ENCODE measurements at regions not wholly inside any gene's neighbourhood (a gene's known extent, or its start where the extent isn't known, plus 50 kb on each side); places are given as distances from the start of the nearest gene placed in this dataset.

- no peaks in the 10 kb centered on the region for H3K9me1 ChIP-seq (replicated peaks; ENCODE audit: control insufficient read depth, extremely low read depth, insufficient read depth, low read length)
- BruUV-seq (replicated peaks): no TSS peak
- H2AFZ ChIP-seq (ENCODE audit: low read depth, low read length): no peak overlapping the region
- H3K27me3 ChIP-seq (ENCODE audit: control insufficient read depth in 2 of 2, insufficient read depth in 2 of 2, low read length in 2 of 2): no peaks in the 10 kb centered on the region
- no peak overlapping the region for H3K9ac ChIP-seq (replicated peaks; ENCODE audit: extremely low read depth, insufficient read depth, low read length)
- no peaks in the 10 kb centered on the region for H3K36me3 ChIP-seq (ENCODE audit: control insufficient read depth in 2 of 2, extremely low read depth in 1 of 2, insufficient read depth in 2 of 2, low read length in 2 of 2)
- no peak for TF ChIP-seq POLR2A (IDR thresholded peaks at IDR 0.05; ENCODE audit: low read depth, low read length)
- TF ChIP-seq MAX (IDR thresholded peaks at IDR 0.05; ENCODE audit: insufficient read depth, insufficient read length): no peak
- TF ChIP-seq, protein P1, sequence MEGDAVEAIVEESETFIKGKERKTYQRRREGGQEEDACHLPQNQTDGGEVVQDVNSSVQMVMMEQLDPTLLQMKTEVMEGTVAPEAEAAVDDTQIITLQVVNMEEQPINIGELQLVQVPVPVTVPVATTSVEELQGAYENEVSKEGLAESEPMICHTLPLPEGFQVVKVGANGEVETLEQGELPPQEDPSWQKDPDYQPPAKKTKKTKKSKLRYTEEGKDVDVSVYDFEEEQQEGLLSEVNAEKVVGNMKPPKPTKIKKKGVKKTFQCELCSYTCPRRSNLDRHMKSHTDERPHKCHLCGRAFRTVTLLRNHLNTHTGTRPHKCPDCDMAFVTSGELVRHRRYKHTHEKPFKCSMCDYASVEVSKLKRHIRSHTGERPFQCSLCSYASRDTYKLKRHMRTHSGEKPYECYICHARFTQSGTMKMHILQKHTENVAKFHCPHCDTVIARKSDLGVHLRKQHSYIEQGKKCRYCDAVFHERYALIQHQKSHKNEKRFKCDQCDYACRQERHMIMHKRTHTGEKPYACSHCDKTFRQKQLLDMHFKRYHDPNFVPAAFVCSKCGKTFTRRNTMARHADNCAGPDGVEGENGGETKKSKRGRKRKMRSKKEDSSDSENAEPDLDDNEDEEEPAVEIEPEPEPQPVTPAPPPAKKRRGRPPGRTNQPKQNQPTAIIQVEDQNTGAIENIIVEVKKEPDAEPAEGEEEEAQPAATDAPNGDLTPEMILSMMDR (IDR thresholded peaks at IDR 0.05; ENCODE audit: extremely low read depth in 1 of 2, insufficient read depth in 1 of 2, low read depth in 1 of 2, low read length in 2 of 2): no peak
- TF ChIP-seq GATA2 (IDR thresholded peaks at IDR 0.05; ENCODE audit: insufficient read depth, insufficient read length, low read depth, low read length): no peak
- no peak for TF ChIP-seq FOS (IDR thresholded peaks at IDR 0.05; ENCODE audit: borderline replicate concordance, insufficient read depth, low read length)
- TF ChIP-seq POLR2AphosphoS5 (IDR thresholded peaks at IDR 0.05; ENCODE audit: insufficient read depth, low read depth, low read length): no peak
- no peak for TF ChIP-seq MYC (IDR thresholded peaks at IDR 0.05; ENCODE audit: low read depth, low read length)
- no peak for TF ChIP-seq JUN (IDR thresholded peaks at IDR 0.05; ENCODE audit: borderline replicate concordance, insufficient read depth, insufficient read length, low read depth)
- TF ChIP-seq EZH2 (IDR thresholded peaks at IDR 0.05; ENCODE audit: borderline replicate concordance, low read depth, low read length, severe bottlenecking): no peak
- no peaks in the 10 kb centered on the region for H3K79me2 ChIP-seq (ENCODE audit: control insufficient read depth, insufficient read depth, low read length)
- peaks cover 2% of the 10 kb centered on the region for H3K9me3 ChIP-seq (replicated peaks; ENCODE audit: control insufficient read depth, insufficient read depth, low read length)
- no peak overlapping the region for H3K27ac ChIP-seq (ENCODE audit: insufficient read depth, low read depth, low read length)
- ChIA-PET POLR2A (no interaction called here), CTCF (no interaction called here)
- H3K4me2 ChIP-seq (ENCODE audit: insufficient read depth, low read length): no peak overlapping the region
- no peaks in the 10 kb centered on the region for H3K4me1 ChIP-seq (ENCODE audit: control insufficient read depth, extremely low read depth, insufficient read depth, low read length)
- intact Hi-C loops (cut with micrococcal nuclease) (no loop called here), dilution Hi-C loops (cut with MboI; ENCODE audit: extremely low pct_ligation_motif_present, low sequenced_read_pairs) (no loop called here)
- FAIRE-seq (no peak), DNase-seq (ENCODE audit: low read depth, low spot score) (no peak)
- H3K4me3 ChIP-seq (replicated peaks in 1 of 3; ENCODE audit: insufficient read depth in 1 of 3, low read depth in 1 of 3, low read length in 3 of 3): no peak overlapping the region
- no peaks in the 10 kb centered on the region for H4K20me1 ChIP-seq (replicated peaks; ENCODE audit: control insufficient read depth, extremely low read depth, insufficient read depth, low read length)
These were observed 121.9 kb downstream of the SYT10 start for GRCh38 chr12:33317746-33318145.
